MM.1S (cell line): ENCODE measurements at regions not wholly inside any gene's neighbourhood (a gene's known extent, or its start where the extent isn't known, plus 50 kb on each side); places are given as distances from the start of the nearest gene placed in this dataset.
"Not testable (repeated sequence)": the region's sequence is repeated elsewhere in the genome, so short reads cannot be mapped to it uniquely, and the experiment has no call there.

Experiments used
- DNase-seq: peaks from one replicate; pipeline ENCODE4 v3.0.0-alpha.2; 2015
- H2AFZ ChIP-seq: fragments of 300-600 bp; sonication (generic); 2 replicates; pipeline ENCODE4 v1.6.0; 2016; ENCODE audit warnings: antibody characterized with exemption, low read length
- H3F3A ChIP-seq: fragments of 300-600 bp; sonication (generic); 2 replicates; pipeline ENCODE4 v1.6.1; 2016; ENCODE audit warnings: mild to moderate bottlenecking, antibody characterized with exemption, low read length, moderate library complexity, mixed read lengths; ENCODE audit not compliant: insufficient read depth
- H3K27ac ChIP-seq: fragments of 300-600 bp; sonication (generic); 2 replicates; pipeline ENCODE4 v1.5.1; 2016; ENCODE audit warnings: mild to moderate bottlenecking, low read length
- H3K27me3 ChIP-seq: fragments of 300-600 bp; sonication (generic); replicated peaks from 2 replicates; pipeline ENCODE4 v1.6.0; 2016; ENCODE audit warnings: low read length; ENCODE audit not compliant: insufficient read depth
- H3K36me3 ChIP-seq: fragments of 300-600 bp; sonication (generic); replicated peaks from 2 replicates; pipeline ENCODE4 v1.6.1; 2016; ENCODE audit warnings: mild to moderate bottlenecking, low read length, mixed read lengths; ENCODE audit not compliant: insufficient read depth
- H3K4me1 ChIP-seq: fragments of 300-600 bp; sonication (generic); 2 replicates; pipeline ENCODE4 v1.6.1; 2016; ENCODE audit warnings: low read length, mixed read lengths
- H3K4me2 ChIP-seq: fragments of 300-600 bp; sonication (generic); 2 replicates; pipeline ENCODE4 v1.6.0; 2016; ENCODE audit warnings: low read depth, low read length
- H3K4me3 ChIP-seq: fragments of 300-600 bp; sonication (generic); 2 replicates; pipeline ENCODE4 v1.5.1; 2016; ENCODE audit warnings: low read length, mixed read lengths
- H3K79me2 ChIP-seq: fragments of 300-600 bp; sonication (generic); 2 replicates; pipeline ENCODE4 v1.6.1; 2016; ENCODE audit warnings: mixed run types, low read length, mixed read lengths
- H3K9ac ChIP-seq: fragments of 300-600 bp; sonication (generic); 2 replicates; pipeline ENCODE4 v1.6.1; 2016; ENCODE audit warnings: low read length, mixed read lengths
- H3K9me2 ChIP-seq: fragments of 300-600 bp; sonication (generic); replicated peaks from 2 replicates; pipeline ENCODE4 v1.6.1; 2016; ENCODE audit warnings: mild to moderate bottlenecking, low read length, mixed read lengths; ENCODE audit not compliant: insufficient read depth
- H3K9me3 ChIP-seq: fragments of 300-600 bp; sonication (generic); replicated peaks from 2 replicates; pipeline ENCODE4 v1.6.1; 2016; ENCODE audit warnings: mild to moderate bottlenecking, low read length, mixed read lengths; ENCODE audit not compliant: insufficient read depth
- H4K20me1 ChIP-seq: fragments of 300-600 bp; sonication (generic); 2 replicates; pipeline ENCODE4 v1.6.1; 2016; ENCODE audit warnings: mild to moderate bottlenecking, low read length, moderate library complexity, mixed read lengths; ENCODE audit not compliant: insufficient read depth
- EZH2 ChIP-seq: fragments of 300-600 bp; sonication (generic); optimal IDR thresholded peaks from 2 replicates; pipeline ENCODE3; 2017; ENCODE audit warnings: low read depth, mild to moderate bottlenecking, antibody characterized with exemption, low read length, mixed read lengths
- EZH2phosphoT487 ChIP-seq: fragments of 300-600 bp; sonication (generic); IDR thresholded peaks from 2 replicates; pipeline ENCODE4 v1.6.1; 2018; ENCODE audit warnings: antibody characterized with exemption, low read length
- TF ChIP-seq, protein P1 (sequence below): fragments of 300-600 bp; sonication (generic); IDR thresholded peaks from 2 replicates; pipeline ENCODE4 v1.5.1; 2016; ENCODE audit warnings: antibody characterized with exemption, low read length, mixed read lengths

DNA sequence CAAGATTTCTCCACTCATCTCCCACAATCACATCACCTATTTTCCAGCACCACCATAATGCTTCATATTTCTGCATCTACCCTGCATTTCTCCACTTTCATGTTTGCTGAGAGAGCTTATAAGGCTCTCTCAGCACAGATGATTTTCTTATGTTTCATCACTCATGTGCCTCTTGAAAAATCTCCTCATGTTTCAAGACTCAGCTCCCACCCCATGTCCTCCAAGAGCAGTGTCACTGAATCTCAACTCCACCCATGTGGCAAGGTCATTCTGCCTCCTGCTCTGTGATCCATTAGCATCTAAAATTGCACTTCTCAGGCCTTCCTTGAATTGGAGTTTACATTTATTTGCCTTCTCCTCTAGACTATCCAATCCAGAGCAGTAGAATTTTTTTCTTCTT is 178.7 kb upstream of the IRAK1BP1 start:
- H3K4me3 ChIP-seq = no peak overlapping the region
- H2AFZ ChIP-seq = no peak overlapping the region
- TF ChIP-seq EZH2phosphoT487 (no peak), EZH2 (no peak)
- TF ChIP-seq, protein P1, sequence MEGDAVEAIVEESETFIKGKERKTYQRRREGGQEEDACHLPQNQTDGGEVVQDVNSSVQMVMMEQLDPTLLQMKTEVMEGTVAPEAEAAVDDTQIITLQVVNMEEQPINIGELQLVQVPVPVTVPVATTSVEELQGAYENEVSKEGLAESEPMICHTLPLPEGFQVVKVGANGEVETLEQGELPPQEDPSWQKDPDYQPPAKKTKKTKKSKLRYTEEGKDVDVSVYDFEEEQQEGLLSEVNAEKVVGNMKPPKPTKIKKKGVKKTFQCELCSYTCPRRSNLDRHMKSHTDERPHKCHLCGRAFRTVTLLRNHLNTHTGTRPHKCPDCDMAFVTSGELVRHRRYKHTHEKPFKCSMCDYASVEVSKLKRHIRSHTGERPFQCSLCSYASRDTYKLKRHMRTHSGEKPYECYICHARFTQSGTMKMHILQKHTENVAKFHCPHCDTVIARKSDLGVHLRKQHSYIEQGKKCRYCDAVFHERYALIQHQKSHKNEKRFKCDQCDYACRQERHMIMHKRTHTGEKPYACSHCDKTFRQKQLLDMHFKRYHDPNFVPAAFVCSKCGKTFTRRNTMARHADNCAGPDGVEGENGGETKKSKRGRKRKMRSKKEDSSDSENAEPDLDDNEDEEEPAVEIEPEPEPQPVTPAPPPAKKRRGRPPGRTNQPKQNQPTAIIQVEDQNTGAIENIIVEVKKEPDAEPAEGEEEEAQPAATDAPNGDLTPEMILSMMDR = no peak
- no peaks in the 10 kb centered on the region for H3F3A ChIP-seq
- H3K79me2 ChIP-seq = no peaks in the 10 kb centered on the region
- no peak overlapping the region for H3K9ac ChIP-seq
- H3K9me2 ChIP-seq = no peaks in the 10 kb centered on the region
- no peaks in the 10 kb centered on the region for H4K20me1 ChIP-seq
- DNase-seq = no peak
- no peaks in the 10 kb centered on the region for H3K27me3 ChIP-seq
- no peak overlapping the region for H3K4me2 ChIP-seq
- no peaks in the 10 kb centered on the region for H3K36me3 ChIP-seq
- H3K9me3 ChIP-seq = no peaks in the 10 kb centered on the region
- no peaks in the 10 kb centered on the region for H3K4me1 ChIP-seq
- no peak overlapping the region for H3K27ac ChIP-seq

DNA sequence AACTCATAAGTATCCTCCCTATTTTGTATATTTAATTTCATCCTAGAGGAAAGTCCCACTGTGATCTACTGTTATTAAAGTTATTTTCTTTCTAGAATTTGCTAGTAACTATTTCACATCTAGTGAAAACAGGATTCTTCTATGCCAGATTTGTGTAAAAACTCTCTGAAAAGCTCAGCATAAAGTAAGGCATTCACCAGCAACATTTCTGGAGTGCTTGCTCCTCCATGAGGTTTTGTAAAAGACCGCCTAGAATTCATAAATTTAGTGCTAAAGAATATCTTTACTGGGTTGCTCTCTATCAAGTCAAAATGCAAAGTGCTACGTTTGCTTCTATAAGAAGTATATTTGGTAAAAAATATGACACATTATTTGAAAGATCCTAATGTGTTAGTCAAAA is 173.5 kb upstream of the IRAK1BP1 start:
- Histone ChIP-seq H3K27me3 (no peaks in the 10 kb centered on the region), H3F3A (no peaks in the 10 kb centered on the region), H3K9me2 (no peaks in the 10 kb centered on the region), H3K9me3 (no peaks in the 10 kb centered on the region), H3K4me2 (no peak overlapping the region), H3K27ac (no peak overlapping the region), H3K79me2 (no peaks in the 10 kb centered on the region), H3K4me3 (no peak overlapping the region), H3K36me3 (no peaks in the 10 kb centered on the region), H3K4me1 (no peaks in the 10 kb centered on the region), H4K20me1 (no peaks in the 10 kb centered on the region), H3K9ac (no peak overlapping the region), H2AFZ (no peak overlapping the region)
- DNase-seq = no peak
- TF ChIP-seq EZH2 = no peak
- TF ChIP-seq EZH2phosphoT487 = no peak

GRCh38 chr6:78694628-78695027 is 172.7 kb upstream of the IRAK1BP1 start:
- not testable (repeated sequence) for H3K27ac ChIP-seq, H3K4me1 ChIP-seq, H3K9me2 ChIP-seq, DNase-seq, H2AFZ ChIP-seq, H3F3A ChIP-seq, H4K20me1 ChIP-seq, H3K4me3 ChIP-seq, H3K9ac ChIP-seq, H3K9me3 ChIP-seq, H3K27me3 ChIP-seq, H3K36me3 ChIP-seq, H3K4me2 ChIP-seq, H3K79me2 ChIP-seq

DNA sequence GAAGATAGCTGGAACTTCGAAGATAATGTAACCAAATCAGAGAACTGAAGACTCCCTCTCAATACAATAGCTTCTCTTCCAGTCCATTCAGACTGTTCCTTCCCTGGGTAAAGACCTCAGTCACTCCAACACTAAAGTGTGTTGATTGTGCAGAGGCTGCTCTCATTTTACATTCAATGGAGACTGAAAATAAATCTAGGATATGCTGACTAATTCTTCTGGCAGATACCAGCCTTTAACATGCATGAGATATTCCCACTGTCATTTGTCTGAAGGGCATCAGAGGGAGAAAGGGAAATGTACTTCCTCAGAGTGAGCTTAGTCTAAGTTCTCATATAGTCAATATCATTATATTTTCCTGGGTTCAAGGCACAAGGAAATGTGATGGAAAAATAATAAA is 166.4 kb upstream of the IRAK1BP1 start:
- no peaks in the 10 kb centered on the region for H3F3A ChIP-seq
- H3K4me2 ChIP-seq = no peak overlapping the region
- H3K27me3 ChIP-seq = no peaks in the 10 kb centered on the region
- no peak overlapping the region for H3K4me3 ChIP-seq
- no peak overlapping the region for H3K9ac ChIP-seq
- no peaks in the 10 kb centered on the region for H3K9me3 ChIP-seq
- H3K79me2 ChIP-seq = no peaks in the 10 kb centered on the region
- DNase-seq = no peak
- no peaks in the 10 kb centered on the region for H3K9me2 ChIP-seq
- no peaks in the 10 kb centered on the region for H3K36me3 ChIP-seq
- no peak overlapping the region for H2AFZ ChIP-seq
- no peak overlapping the region for H3K27ac ChIP-seq
- H4K20me1 ChIP-seq = no peaks in the 10 kb centered on the region
- no peaks in the 10 kb centered on the region for H3K4me1 ChIP-seq
- TF ChIP-seq, protein P1 = no peak
- TF ChIP-seq EZH2 (no peak), EZH2phosphoT487 (no peak)
